ACHN (cell line): ENCODE measurements at regions not wholly inside any gene's neighbourhood (a gene's known extent, or its start where the extent isn't known, plus 50 kb on each side); places are given as distances from the start of the nearest gene placed in this dataset.

Experiments
- DNase-seq: peaks from one replicate; pipeline ENCODE4 v3.0.0-alpha.2; 2015
- in situ Hi-C: cut with HindIII; loops from 2 replicates; pipeline ENCODE4 v1.10.0; 2017; ENCODE audit warnings: low sequenced_read_pairs, low pct_ligation_motif_present, low pct_unique_long_range_greater_than_20kb

DNA sequence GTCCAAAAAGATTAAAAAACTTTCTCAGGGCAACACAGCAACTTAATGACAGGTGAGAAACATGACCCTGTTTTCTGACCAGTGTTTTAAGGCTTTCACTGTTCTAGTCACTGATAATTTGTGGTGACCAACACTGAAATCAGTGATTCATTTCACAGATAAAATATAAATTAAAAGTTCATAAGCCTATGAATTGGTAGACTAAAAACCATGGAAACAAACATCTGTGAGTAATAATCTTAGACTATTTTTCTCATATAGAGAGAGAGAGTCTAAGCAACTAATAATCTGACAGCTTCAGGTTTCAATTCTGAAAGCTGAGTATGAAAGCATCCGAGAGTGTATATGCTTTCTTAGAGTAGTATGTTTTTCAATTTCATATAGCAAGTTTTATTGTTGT is 536.9 kb downstream of the ADGRL2 start:
- in situ Hi-C loops: no loop called here
- no peak for DNase-seq

DNA sequence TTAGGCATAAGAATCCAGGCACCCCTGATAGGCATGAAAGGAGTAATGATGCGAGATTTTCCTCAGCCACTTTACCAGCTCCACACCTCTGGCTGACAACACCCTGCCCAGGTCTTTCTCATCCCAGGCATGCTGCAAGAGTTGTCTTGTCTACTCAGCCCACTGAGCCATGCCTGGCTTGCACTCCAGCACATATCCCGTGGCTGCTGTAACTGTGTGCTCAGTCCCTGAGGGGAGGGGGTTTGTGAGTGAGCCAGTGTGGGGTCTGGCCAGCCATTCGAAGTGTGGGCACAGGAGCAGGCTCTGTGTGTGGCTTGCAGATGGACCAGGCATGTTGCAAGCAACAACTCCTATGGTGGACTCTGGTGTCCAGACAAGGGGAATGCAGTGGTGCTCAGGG is 529.6 kb downstream of the ADGRL2 start:
- in situ Hi-C loops: no loop called here
- DNase-seq: no peak

DNA sequence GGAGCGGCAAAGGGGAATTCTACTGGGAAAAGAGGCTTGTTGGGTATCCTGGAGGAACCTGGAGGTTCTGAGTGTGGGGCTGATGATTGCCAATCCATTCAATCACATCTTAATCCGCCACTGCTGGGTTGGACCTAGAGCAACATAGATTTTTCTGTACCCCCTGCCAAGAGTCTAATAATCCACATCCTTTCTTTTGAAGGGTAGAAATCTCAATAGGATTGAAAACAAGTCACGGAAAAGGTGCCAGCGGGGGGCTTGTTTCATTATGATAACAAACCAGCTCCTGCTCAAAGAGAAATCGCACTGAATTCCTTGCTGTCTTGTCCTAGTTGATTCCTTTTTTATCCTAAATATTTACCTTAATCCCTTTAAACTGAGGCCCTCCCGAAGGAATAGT is 528.5 kb downstream of the ADGRL2 start:
- DNase-seq: no peak
- in situ Hi-C loops: no loop called here

DNA sequence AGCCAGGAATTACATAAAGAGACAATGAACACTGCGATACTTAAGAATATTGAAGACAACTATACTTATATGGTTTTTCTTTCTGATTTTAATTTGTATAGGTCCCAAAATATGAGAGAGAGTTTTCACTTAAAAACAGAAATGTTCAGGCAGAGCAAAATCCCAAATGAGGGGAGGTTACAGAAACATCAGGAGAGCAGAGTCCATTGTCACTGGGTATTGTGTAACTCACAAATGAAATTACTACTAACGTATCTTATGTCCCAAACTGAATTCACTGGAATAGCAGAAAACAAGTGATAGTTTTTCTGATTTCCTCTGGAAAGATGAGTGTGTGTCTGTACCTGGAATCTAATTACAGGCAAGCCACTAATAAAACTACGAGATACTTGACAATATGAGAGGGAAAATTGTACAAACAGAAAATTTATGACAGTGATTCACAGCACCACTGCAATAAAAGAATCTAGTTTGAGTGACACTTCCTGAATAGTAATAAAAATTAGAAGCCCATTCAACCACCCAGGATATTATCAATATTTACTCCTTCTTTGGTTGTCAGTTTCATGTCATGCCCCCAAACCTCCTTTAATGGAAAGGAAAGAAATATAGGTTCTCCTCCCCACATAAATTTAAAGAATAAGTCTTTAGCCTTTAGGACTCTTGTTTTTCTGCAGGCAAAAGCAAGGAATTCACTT is 522.6 kb downstream of the ADGRL2 start:
- in situ Hi-C loops: no loop called here

DNA sequence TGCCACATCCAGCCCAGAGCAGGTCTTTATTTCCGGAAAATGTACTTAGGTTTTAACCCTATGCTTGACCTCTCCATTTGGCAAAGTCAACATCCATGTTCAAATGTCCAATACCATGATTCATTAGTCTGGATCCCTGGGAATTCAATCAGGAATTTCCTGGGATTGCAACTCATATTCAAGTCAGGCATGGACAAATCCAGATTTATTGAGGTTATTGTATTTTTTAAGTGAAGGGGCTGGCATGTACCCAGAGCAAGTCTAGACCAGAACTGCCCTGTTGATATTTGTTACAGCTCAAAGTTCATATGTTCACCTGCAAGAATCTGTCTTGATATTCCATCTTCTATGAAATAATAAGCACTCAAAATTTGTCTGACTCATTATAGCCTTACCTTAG is 521.1 kb downstream of the ADGRL2 start:
- no peak for DNase-seq
- in situ Hi-C loops: no loop called here

More for the DNA sequence above, 522.6 kb downstream of the ADGRL2 start:
- no peak for DNase-seq

DNA sequence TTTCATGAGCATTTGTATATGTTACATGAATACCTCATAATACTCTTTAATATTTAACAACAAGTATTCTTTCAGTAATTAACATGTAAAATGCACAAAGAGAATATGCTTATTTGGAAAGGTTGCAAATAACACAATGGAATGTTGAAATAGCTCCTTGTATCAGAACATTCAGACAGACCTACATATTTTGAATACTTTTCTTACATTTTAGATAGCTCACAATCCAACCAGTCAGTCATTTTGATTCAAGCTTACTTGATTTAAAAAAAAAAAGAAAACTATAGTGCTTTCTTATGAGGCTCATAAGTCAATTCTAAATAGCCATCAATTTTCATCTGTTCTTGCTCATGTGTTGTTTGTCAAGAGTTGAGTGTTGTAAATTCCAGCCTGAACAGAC is 518.8 kb downstream of the ADGRL2 start:
- DNase-seq: no peak
- in situ Hi-C loops: no loop called here

DNA sequence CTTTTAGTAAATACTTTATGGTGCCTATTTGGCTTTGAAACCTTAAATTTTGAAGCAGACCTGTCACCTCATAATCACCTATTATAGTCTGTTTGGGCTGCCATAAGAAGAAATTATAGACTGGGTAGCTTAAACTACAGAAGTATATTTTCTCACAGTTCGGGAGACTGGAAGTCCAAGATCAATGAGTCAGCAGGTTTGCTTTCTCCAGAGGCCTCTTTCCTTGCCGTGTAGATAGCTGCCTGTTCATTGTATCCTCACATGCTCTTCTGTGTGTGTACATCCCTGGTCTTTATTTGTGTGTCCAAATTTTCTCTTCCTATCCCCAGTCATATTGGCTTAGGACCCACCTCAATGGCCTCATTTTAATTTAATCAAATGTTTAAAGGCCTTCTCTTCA is 518.2 kb downstream of the ADGRL2 start:
- in situ Hi-C loops: no loop called here
- DNase-seq: no peak

DNA sequence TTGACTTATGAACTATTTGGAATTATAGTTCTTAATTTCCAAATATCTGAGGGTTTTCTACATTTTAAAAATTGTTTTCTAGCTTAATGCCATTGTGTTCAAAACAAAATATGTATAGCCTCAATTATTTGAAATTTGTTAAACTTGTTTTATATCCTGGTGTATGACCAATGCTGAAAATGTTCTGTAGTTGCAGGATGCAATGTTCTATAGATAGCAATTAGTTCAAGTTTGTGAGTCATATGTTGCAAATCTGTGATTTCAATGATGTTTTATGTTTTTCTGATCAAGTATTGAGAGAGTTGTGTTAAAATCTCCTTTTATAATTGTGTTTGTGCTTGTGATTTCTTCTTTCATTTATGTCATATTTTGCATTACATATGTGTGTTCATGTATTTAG is 517.5 kb downstream of the ADGRL2 start:
- in situ Hi-C loops: no loop called here
- DNase-seq: no peak

DNA sequence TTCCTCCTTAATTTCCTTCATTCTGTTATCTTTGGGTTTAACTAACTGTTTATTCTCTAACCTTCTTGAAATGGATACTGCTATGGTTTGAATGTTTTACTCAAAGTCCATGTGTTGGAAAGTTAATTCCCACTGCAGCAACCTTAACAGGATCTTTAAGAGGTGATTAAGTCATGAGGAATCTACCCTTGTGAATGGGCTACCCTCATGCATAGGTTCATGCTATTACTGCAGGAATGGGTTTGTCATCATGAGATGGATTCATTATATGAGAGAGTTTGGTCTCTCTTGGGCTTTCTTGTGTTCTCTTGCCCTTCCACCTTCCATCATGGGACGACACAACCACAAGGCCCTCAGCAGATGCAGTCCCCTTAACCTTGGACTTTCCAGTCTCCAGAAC is 516.9 kb downstream of the ADGRL2 start:
- DNase-seq: peak; percentile 35
- in situ Hi-C loops: no loop called here

DNA sequence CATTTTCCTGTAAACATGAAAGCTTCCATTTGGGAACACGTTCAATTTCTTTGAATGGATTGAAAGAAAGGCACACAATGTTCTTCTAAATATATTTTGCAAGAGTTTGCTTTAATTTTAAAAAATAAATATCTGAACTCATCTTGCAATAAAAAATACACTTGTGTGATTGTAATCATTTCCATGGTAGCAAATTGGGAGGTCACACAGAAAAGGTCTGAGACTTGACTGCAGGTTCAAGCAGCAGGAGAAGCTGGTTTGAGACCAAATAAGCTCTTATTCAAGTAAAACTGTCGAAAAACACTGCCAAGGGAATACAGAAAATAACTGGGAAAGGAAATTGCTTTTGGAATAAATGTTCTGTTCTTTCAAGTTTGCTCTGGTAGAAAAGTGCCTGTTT is 498.9 kb downstream of the ADGRL2 start:
- no peak for DNase-seq
- in situ Hi-C loops: no loop called here

DNA sequence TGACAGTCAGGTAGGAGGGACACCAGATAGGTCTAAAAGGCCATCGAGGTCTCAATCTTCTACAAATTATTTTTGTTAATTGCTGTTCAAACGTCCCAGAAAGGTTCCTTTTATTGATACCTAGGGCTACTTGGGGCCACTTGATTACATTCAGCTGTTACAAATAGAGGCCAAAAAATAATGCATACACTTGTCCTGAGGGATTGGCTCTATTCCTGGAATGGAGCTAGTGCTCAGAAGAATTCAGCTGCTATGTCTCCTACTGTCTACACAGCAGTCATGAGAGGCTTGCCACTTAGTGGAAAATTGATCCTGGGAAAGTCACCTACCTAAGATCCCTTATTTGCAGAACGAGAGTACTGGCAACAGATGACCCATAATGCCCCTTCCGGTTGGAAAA is 498.3 kb downstream of the ADGRL2 start:
- in situ Hi-C loops: no loop called here

DNA sequence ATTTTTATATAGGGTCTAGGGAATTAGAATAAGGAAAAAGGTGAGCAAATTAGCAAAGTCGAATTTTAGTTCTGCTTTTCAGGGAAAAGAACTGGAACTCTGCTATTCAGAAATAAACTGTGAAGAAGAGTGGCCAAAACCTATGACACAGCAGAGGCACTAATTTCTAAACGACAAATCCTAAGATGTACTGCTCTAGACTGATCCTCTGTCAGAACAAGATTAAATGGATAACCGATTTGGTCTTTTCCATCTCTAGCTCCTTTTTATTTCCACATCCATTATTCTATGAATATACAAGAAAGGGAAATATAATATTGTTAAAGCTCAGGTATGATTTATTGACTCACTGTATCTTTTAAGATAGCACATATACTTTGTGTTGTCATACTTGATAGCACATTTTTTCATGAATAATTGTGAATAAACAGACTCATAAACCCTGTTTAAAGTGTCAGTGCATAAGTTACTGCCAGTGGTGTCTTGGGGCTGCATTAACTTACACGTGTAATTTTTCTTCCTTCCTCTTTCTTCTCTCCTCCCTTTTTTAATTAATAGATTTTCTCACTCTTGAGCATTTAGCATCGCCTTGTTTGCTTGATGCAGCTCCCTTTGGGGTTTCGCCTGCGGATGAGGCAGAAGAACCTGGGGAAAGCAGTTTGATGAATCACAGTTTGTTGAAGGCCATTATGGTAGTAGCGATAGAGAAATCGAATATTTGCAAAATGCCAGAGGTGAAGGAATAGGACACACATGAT is 496.6 kb downstream of the ADGRL2 start:
- in situ Hi-C loops: no loop called here
- no peak for DNase-seq

More for the DNA sequence above, 498.3 kb downstream of the ADGRL2 start:
- no peak for DNase-seq

DNA sequence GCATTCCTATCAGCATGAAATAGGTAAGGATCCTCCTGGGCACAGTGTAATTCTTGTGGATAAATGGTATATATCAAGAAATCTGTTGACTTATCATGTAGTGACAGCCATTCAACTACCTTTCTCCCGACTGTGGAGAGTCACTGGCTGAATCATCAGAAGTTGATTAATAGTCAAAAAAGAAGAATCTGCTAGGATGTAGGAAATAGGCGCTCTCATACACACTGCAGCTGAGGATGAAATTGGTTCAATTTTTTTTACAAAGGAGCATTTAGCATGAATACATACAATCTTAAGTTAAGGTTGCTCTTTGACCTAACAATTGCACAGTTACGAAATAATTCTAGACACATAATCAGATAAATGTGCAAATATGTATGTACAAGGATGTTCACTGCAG is 486.8 kb downstream of the ADGRL2 start:
- in situ Hi-C loops: no loop called here
- no peak for DNase-seq

DNA sequence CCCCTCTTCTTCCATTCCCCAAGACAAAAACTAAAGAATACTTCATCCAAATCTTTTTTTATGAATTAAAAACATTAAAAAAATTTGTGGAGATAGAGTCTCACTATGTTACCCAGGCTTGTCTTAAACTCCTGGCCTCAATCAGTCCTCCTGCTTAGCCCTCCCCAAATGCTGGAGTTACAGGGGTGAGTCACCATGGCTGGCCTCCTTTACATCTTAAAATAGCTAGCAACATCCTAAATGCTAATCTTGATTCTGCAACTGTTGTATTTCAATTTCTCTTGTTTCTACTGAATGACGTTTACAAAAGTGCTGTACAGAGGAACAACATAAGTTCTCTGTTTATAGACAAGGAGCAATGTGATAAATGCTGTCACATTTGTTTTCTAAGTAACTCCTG is 483.5 kb downstream of the ADGRL2 start:
- no peak for DNase-seq
- in situ Hi-C loops: no loop called here

DNA sequence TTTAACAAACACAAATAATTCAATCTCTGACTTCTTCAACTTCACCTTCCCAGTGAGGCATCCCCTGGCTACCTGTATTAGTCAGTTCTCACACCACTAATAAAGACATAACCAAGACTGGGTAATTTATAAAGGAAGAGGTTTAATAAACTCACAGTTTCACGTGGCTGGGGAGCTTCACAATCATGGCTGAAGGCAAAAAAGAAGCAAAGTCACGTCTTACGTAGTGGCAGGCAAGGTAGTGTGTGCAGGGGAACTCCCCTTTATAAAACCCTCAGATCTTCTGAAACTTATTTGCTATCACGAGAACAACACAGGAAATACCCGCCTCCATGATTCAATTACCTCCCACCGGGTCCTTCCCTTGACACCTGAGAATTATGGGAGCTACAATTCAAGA is 478.5 kb downstream of the ADGRL2 start:
- no peak for DNase-seq
- in situ Hi-C loops: no loop called here

DNA sequence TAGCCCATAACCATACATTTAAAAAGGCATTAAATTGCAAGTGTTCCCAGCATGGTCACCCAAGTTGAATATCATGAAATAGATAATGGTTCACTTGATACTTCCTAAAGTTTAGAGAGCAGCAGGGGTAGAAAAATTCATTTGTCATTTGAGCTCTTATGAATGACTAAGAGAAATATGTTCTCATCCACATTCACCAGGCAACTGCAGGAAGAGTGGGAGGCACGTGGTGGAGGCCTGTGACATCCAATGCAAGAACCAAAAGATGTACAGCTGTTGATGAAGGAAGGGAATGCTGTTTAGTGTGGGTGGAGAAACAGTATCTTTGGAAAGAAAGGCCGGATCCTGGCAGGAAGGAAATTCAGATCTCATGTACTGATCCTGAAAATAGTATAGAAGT is 473.1 kb downstream of the ADGRL2 start:
- in situ Hi-C loops: no loop called here
- no peak for DNase-seq

DNA sequence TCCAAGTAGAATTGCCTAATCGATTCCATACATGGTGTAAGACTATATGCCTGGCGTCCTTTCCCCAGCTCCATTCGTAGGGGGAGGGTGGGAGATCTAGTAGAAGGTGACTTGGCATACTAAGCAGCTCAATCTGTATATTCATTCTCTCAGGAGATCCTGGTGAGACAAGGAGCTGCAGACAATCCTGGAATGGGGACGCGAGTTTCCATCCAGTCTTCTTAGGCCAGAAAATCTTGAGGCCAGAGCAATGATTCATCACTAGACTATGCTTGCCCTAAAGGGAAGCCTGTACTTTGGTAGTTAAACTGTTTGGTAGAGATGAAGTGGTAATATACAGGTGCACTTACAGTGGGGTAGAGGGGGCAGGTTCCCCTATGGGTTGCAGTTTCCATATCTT is 468.7 kb downstream of the ADGRL2 start:
- DNase-seq: peak; percentile 11
- in situ Hi-C loops: no loop called here

DNA sequence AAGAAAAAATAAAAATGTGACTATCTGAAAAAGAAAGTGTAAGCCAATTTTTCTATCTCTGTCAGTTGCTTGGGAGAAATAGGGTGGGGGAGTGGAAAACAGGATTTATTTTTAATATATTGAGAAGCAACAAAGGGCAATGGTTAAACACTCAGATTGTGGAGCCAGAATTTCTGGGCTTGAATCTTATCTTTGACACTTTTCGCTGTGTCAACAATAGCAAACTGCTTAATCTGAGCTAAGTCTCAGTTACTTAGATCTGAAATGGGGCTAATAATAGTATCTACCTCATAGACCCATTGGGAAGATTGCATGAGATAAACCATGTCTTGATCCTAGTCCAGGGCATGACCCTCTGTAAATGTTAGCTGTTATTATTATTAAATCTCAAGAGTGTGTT is 468.1 kb downstream of the ADGRL2 start:
- in situ Hi-C loops: no loop called here
- DNase-seq: no peak

DNA sequence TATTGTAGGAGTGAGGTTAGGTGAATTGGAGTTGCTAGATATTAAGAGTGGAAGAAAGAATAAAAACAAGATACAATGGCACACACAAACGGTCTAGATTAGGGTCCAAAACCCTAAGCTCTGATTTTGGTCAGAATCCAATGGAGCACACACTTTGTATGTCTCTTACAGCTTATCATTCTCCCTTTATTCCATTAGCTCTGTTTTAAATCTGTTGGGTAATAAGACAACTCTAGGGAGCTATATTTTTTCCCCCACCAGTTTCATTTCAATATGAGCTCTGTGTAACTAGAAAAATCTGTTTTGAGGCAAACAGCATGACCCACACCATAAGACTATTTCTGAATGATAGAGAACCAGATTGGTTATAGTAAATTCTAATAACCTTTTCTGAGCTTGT is 465.6 kb downstream of the ADGRL2 start:
- in situ Hi-C loops: no loop called here
- DNase-seq: no peak

DNA sequence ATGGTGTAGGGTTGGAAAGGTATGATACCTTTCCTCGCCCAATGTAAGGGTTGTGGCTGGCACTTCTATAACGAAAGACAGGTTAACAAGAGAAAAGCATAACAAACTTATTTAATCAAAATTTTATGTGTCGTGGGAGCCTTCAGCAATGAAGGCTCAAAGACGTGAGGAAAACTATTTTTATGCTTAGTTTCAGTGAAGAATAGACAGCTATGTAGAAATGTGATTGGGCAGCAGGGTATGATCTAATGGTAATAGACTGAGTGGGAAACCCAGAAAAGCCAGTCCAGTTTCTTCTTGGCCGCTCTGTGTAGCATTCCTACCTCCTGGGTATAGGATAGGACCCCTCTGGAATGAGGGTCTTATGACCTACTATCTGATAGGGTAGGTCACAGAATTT is 464.7 kb downstream of the ADGRL2 start:
- DNase-seq: no peak
- in situ Hi-C loops: no loop called here
